ENCODE measurements at regions not wholly inside any gene's neighbourhood (a gene's known extent, or its start where the extent isn't known, plus 50 kb on each side); places are given as distances from the start of the nearest gene placed in this dataset.

DNA sequence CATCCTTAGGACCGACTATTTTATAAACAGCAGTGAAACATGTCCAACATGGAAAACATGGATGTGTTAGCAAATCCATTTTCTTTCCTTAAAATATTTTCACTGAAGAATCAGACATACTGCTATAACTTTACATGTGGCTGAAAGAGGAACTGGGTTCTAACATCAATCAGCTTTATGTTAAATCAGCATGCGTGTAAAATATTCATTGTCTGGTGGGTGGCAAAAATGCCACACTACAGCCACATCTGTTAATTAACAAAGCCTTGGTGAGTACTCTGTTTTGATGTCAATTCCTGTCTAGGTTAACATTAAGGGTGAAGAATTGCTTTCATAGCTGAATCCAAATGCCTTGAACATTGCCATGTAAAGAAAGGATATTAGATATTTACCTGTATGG lies 222.6 kb upstream of the CEP162 start:
- TF ChIP-seq, protein P1, sequence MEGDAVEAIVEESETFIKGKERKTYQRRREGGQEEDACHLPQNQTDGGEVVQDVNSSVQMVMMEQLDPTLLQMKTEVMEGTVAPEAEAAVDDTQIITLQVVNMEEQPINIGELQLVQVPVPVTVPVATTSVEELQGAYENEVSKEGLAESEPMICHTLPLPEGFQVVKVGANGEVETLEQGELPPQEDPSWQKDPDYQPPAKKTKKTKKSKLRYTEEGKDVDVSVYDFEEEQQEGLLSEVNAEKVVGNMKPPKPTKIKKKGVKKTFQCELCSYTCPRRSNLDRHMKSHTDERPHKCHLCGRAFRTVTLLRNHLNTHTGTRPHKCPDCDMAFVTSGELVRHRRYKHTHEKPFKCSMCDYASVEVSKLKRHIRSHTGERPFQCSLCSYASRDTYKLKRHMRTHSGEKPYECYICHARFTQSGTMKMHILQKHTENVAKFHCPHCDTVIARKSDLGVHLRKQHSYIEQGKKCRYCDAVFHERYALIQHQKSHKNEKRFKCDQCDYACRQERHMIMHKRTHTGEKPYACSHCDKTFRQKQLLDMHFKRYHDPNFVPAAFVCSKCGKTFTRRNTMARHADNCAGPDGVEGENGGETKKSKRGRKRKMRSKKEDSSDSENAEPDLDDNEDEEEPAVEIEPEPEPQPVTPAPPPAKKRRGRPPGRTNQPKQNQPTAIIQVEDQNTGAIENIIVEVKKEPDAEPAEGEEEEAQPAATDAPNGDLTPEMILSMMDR (IDR thresholded peaks at IDR 0.05; ENCODE audit: insufficient read depth, low read depth, low read length) = no peak
- ChIA-PET POLR2A (no interaction called here), CTCF (no interaction called here)
- Histone ChIP-seq H3K4me3 (ENCODE audit: low read depth, low read length) (no peak overlapping the region), H3K27me3 (ENCODE audit: control insufficient read depth, insufficient read depth, low read length) (no peaks in the 10 kb centered on the region), H3K36me3 (ENCODE audit: control insufficient read depth, insufficient read depth, low read length) (no peaks in the 10 kb centered on the region)
- no peak for DNase-seq (ENCODE audit: low read depth)

DNA sequence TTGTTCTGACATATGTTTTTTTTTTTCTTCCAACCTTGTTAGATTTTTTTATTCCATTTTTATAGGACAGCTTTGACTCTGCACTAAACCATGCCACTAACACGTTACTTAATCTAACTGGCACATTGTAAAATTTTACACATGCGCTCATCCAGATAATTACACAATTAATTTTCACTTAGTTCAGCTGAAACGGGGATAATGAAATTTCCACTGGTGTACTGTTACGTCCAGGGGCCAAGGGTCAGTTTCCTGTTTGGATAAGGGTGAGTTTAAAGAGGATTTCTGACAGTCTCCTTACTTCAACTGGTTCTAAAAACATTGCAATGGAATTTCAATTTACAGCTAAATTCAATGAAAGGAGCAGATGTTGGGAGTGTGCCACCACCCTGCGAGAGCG lies 221.8 kb upstream of the CEP162 start:
- CTCF ChIA-PET = no interaction called here
- POLR2A ChIA-PET = no interaction called here
- TF ChIP-seq, protein P1 (IDR thresholded peaks at IDR 0.05; ENCODE audit: insufficient read depth, low read depth, low read length) = no peak
- no peaks in the 10 kb centered on the region for H3K27me3 ChIP-seq (ENCODE audit: control insufficient read depth, insufficient read depth, low read length)
- H3K36me3 ChIP-seq (ENCODE audit: control insufficient read depth, insufficient read depth, low read length) = no peaks in the 10 kb centered on the region
- no peak for DNase-seq (ENCODE audit: low read depth)
- H3K4me3 ChIP-seq (ENCODE audit: low read depth, low read length) = no peak overlapping the region

DNA sequence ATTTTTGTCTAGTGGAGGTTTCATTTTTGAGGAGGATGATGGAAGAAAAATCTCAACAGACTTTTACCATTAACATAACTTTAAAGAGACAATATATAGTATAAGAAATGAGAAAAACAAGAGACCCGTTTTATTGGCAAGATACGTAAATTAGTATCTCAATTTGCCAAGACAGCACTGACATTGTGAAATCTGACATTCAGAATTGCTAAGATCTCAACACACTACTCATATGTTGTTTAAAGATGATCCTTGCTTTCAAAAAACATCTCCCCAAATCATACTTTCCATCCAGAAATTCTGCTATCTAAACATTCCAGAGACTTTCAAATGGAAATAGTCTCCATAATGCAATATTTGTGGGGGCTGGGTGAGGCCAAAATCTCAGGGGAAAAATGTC lies 220.9 kb upstream of the CEP162 start:
- TF ChIP-seq, protein P1 (IDR thresholded peaks at IDR 0.05; ENCODE audit: insufficient read depth, low read depth, low read length) = no peak
- DNase-seq (ENCODE audit: low read depth) = no peak
- CTCF ChIA-PET = no interaction called here
- H3K36me3 ChIP-seq (ENCODE audit: control insufficient read depth, insufficient read depth, low read length) = no peaks in the 10 kb centered on the region
- POLR2A ChIA-PET = no interaction called here
- H3K4me3 ChIP-seq (ENCODE audit: low read depth, low read length) = no peak overlapping the region
- H3K27me3 ChIP-seq (ENCODE audit: control insufficient read depth, insufficient read depth, low read length) = no peaks in the 10 kb centered on the region

DNA sequence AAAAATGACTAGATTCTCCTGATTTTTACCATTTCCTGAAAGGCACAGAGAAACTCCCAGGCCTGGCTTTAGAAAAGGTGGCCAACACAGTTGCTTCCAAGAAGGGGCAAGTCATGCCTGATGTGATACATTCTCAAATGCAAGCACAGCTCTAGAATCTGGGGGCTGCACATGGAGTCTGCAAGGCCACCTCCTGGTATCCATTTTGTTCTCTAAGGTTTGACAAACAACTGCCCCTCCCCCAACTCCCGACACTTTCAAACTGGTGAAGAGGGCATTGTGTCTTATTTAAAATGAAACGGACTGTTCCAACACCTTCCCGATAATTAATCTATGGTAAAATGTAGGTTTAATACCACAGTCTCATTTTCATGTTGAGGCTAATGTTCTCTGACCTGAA lies 220.2 kb upstream of the CEP162 start:
- DNase-seq (ENCODE audit: low read depth) = no peak
- Histone ChIP-seq H3K4me3 (ENCODE audit: low read depth, low read length) (no peak overlapping the region), H3K36me3 (ENCODE audit: control insufficient read depth, insufficient read depth, low read length) (no peaks in the 10 kb centered on the region), H3K27me3 (ENCODE audit: control insufficient read depth, insufficient read depth, low read length) (no peaks in the 10 kb centered on the region)
- ChIA-PET CTCF (no interaction called here), POLR2A (no interaction called here)
- TF ChIP-seq, protein P1 (IDR thresholded peaks at IDR 0.05; ENCODE audit: insufficient read depth, low read depth, low read length) = no peak

DNA sequence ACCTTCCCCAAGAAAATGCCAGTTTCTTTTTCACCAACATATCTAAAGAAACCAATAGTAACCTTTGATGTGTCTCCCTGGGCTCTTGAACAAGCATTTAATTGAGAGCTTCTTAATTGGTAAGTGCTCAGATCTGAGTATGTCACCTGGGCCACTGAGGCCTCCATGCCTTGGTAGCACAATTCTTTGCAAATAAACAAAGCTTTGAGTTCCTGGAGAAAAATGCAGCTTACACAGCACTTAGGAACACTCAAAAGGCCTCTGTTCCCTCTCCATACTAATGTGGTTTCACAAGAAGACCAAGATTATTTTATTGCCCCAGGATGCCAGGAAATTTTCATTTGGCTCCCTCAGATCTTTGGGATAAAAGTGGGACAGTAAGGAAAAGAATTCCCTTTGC lies 217.6 kb upstream of the CEP162 start:
- Histone ChIP-seq H3K27me3 (ENCODE audit: control insufficient read depth, insufficient read depth, low read length) (no peaks in the 10 kb centered on the region), H3K36me3 (ENCODE audit: control insufficient read depth, insufficient read depth, low read length) (no peaks in the 10 kb centered on the region), H3K4me3 (ENCODE audit: low read depth, low read length) (no peak overlapping the region)
- no peak for DNase-seq (ENCODE audit: low read depth)
- POLR2A ChIA-PET = no interaction called here
- CTCF ChIA-PET = interaction anchor here (1.0 kb wide), 1 partner anchor 13 kb away, joined by 3 read pairs; no protein-coding TSS in a partner anchor
- TF ChIP-seq, protein P1 (IDR thresholded peaks at IDR 0.05; ENCODE audit: insufficient read depth, low read depth, low read length) = no peak

Data from BJ (cell line).